MCF 10A (cell line): ENCODE measurements at regions not wholly inside any gene's neighbourhood (a gene's known extent, or its start where the extent isn't known, plus 50 kb on each side); places are given as distances from the start of the nearest gene placed in this dataset.

Source experiments
- BruUV-seq: library from RNA; stranded (reverse); fragments of 400-500 nt; replicated peaks from 2 replicates; lab custom pipeline; 2021; lab: Mats Ljungman, UMichigan
- CTCF ChIA-PET: fragments of 300-600 bp; sonication (Branson Sonifier 250); formaldehyde crosslinking; extraction: SDS; loops from one replicate; lab custom pipeline; 2021; ENCODE audit warnings: antibody characterized with exemption, inconsistent platforms; lab: Yijun Ruan, JAX
- POLR2A ChIA-PET: fragments of 300-600, 350-650 bp; sonication (Branson Sonifier 250); formaldehyde crosslinking; extraction: SDS; loops from one replicate; lab custom pipeline; 2020; ENCODE audit warnings: antibody characterized with exemption, inconsistent platforms; lab: Yijun Ruan, JAX
- DNase-seq: peaks from one replicate; pipeline ENCODE4 v3.0.0-alpha.2; 2018; ENCODE audit not compliant: unreplicated experiment
- H3K27ac Mint-ChIP-seq: one replicate; pipeline ENCODE4 v1.8.0; 2022; ENCODE audit warnings: mild to moderate bottlenecking, low read depth, mixed read lengths; ENCODE audit not compliant: unreplicated experiment
- H3K27me3 Mint-ChIP-seq: one replicate; pipeline ENCODE4 v1.8.0; 2022; ENCODE audit warnings: mixed read lengths; ENCODE audit not compliant: insufficient read depth, unreplicated experiment
- H3K36me3 Mint-ChIP-seq: one replicate; pipeline ENCODE4 v1.8.0; 2022; ENCODE audit warnings: mild to moderate bottlenecking, moderate library complexity, mixed read lengths; ENCODE audit not compliant: insufficient read depth, unreplicated experiment
- H3K4me1 Mint-ChIP-seq: one replicate; pipeline ENCODE4 v1.8.0; 2022; ENCODE audit warnings: mixed read lengths; ENCODE audit not compliant: insufficient read depth, unreplicated experiment
- H3K4me3 Mint-ChIP-seq: one replicate; pipeline ENCODE4 v1.8.0; 2022; ENCODE audit warnings: mild to moderate bottlenecking, moderate library complexity, mixed read lengths; ENCODE audit not compliant: unreplicated experiment
- H3K9me3 Mint-ChIP-seq: one replicate; pipeline ENCODE4 v1.8.0; 2022; ENCODE audit warnings: mixed read lengths; ENCODE audit not compliant: unreplicated experiment
- intact Hi-C: fragments of 100-400 bp; cut with micrococcal nuclease; formaldehyde crosslinking; loops from 2 replicates; pipeline ENCODE4 v1.14.1; 2022
- TF ChIP-seq, protein P1 (sequence below): fragments of 200-600 bp; IDR thresholded peaks from one replicate; pipeline ENCODE4 v1.8.0; 2022; ENCODE audit warnings: antibody characterized with exemption, mild to moderate bottlenecking; ENCODE audit not compliant: unreplicated experiment

- Mint-ChIP-seq H3K36me3 (no peaks in the 10 kb centered on the region), H3K27ac (no peak overlapping the region), H3K9me3 (peaks cover 44% of the 10 kb centered on the region), H3K4me3 (no peak overlapping the region), H3K27me3 (no peaks in the 10 kb centered on the region), H3K4me1 (no peaks in the 10 kb centered on the region)
- BruUV-seq, result no TSS peak
- DNase-seq, result no peak
- intact Hi-C loops, result no loop called here
- ChIA-PET CTCF (no interaction called here), POLR2A (no interaction called here)
- TF ChIP-seq, protein P1, sequence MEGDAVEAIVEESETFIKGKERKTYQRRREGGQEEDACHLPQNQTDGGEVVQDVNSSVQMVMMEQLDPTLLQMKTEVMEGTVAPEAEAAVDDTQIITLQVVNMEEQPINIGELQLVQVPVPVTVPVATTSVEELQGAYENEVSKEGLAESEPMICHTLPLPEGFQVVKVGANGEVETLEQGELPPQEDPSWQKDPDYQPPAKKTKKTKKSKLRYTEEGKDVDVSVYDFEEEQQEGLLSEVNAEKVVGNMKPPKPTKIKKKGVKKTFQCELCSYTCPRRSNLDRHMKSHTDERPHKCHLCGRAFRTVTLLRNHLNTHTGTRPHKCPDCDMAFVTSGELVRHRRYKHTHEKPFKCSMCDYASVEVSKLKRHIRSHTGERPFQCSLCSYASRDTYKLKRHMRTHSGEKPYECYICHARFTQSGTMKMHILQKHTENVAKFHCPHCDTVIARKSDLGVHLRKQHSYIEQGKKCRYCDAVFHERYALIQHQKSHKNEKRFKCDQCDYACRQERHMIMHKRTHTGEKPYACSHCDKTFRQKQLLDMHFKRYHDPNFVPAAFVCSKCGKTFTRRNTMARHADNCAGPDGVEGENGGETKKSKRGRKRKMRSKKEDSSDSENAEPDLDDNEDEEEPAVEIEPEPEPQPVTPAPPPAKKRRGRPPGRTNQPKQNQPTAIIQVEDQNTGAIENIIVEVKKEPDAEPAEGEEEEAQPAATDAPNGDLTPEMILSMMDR, result no peak
Measured at GRCh38 chr11:70733327-70734325, 335.3 kb downstream of the CTTN start.

- H3K4me1 Mint-ChIP-seq, result no peaks in the 10 kb centered on the region
- no peak for DNase-seq
- intact Hi-C loops, result no loop called here
- no peak overlapping the region for H3K4me3 Mint-ChIP-seq
- CTCF ChIA-PET, result no interaction called here
- peaks cover 44% of the 10 kb centered on the region for H3K9me3 Mint-ChIP-seq
- POLR2A ChIA-PET, result no interaction called here
- TF ChIP-seq, protein P1, result no peak
- H3K36me3 Mint-ChIP-seq, result no peaks in the 10 kb centered on the region
- no peak overlapping the region for H3K27ac Mint-ChIP-seq
- no peaks in the 10 kb centered on the region for H3K27me3 Mint-ChIP-seq
- BruUV-seq, result no TSS peak
Measured at GRCh38 chr11:70734379-70734778, 336.1 kb downstream of the CTTN start.

- BruUV-seq, result no TSS peak
- H3K27me3 Mint-ChIP-seq, result no peaks in the 10 kb centered on the region
- H3K4me1 Mint-ChIP-seq, result no peaks in the 10 kb centered on the region
- intact Hi-C loops, result no loop called here
- no peak overlapping the region for H3K4me3 Mint-ChIP-seq
- TF ChIP-seq, protein P1, result no peak
- H3K27ac Mint-ChIP-seq, result no peak overlapping the region
- H3K9me3 Mint-ChIP-seq, result peaks cover 43% of the 10 kb centered on the region
- ChIA-PET CTCF (no interaction called here), POLR2A (no interaction called here)
- H3K36me3 Mint-ChIP-seq, result no peaks in the 10 kb centered on the region
- DNase-seq, result no peak
Measured at GRCh38 chr11:70734911-70735310, 336.6 kb downstream of the CTTN start.

DNA sequence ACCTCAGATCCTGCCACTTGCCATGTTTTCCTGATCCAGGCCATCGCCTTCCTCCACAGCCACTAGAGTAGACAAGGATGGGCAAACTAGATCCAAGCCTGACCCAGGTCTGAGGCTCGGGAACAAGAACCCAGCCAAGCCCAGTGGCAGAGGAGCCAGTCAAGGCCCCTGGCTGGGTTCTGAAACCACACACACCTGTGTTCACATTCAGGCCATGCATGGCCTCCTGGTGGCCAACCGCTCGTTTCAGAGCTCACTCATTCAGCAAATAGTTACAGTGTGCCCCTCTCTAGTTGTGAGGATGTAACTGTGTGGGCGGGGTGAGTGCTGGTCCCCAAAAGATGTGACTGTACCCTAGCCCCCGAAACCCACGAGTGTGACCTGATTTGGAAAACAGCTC is 337.6 kb downstream of the CTTN start:
- Mint-ChIP-seq H3K4me3 (no peak overlapping the region), H3K27me3 (no peaks in the 10 kb centered on the region), H3K36me3 (no peaks in the 10 kb centered on the region), H3K9me3 (peaks cover 38% of the 10 kb centered on the region), H3K4me1 (no peaks in the 10 kb centered on the region), H3K27ac (no peak overlapping the region)
- no peak for DNase-seq
- ChIA-PET POLR2A (no interaction called here), CTCF (no interaction called here)
- intact Hi-C loops, result no loop called here
- BruUV-seq, result no TSS peak
- TF ChIP-seq, protein P1, result no peak
